ENCODE measurements at regions not wholly inside any gene's neighbourhood (a gene's known extent, or its start where the extent isn't known, plus 50 kb on each side); places are given as distances from the start of the nearest gene placed in this dataset.

DNA sequence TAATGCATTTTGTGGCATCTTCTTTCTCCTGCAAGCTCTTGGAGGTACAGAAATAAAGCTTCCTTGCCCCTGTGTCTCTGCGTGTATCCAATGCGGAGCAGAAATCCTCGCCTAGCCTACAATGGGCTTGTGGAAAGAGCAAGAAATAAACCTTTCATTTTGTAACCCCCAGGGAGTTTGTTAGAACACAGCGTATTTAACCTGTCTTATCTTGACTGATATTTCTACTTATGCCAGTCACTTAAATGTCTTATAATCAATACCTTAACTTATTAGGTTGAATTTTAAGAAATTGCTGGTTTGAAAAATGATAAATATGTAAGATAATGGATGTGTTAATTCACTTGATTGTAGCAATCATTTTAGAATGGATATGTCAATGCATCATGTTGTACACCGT lies 629.8 kb upstream of the IGFBP3 start:
- Histone ChIP-seq H3K27ac (no peak overlapping the region), H3K79me2 (ENCODE audit: insufficient read depth, low read depth) (no peaks in the 10 kb centered on the region), H3K4me3 (IDR thresholded peaks at IDR 0.05; ENCODE audit: insufficient read depth, low read depth, low read length) (no peak overlapping the region), H3K9ac (no peak overlapping the region; the same call in 1 of the 2 replicates), H3K4me1 (ENCODE audit: low read depth, poor library complexity, severe bottlenecking) (no peaks in the 10 kb centered on the region), H2AFZ (ENCODE audit: low read depth) (no peak overlapping the region), H3K36me3 (ENCODE audit: insufficient read depth) (no peaks in the 10 kb centered on the region), H3K4me2 (no peak overlapping the region), H4K20me1 (ENCODE audit: insufficient read depth) (no peaks in the 10 kb centered on the region), H3K27me3 (ENCODE audit: insufficient read depth, low read depth) (no peaks in the 10 kb centered on the region)
- TF ChIP-seq, protein P1, sequence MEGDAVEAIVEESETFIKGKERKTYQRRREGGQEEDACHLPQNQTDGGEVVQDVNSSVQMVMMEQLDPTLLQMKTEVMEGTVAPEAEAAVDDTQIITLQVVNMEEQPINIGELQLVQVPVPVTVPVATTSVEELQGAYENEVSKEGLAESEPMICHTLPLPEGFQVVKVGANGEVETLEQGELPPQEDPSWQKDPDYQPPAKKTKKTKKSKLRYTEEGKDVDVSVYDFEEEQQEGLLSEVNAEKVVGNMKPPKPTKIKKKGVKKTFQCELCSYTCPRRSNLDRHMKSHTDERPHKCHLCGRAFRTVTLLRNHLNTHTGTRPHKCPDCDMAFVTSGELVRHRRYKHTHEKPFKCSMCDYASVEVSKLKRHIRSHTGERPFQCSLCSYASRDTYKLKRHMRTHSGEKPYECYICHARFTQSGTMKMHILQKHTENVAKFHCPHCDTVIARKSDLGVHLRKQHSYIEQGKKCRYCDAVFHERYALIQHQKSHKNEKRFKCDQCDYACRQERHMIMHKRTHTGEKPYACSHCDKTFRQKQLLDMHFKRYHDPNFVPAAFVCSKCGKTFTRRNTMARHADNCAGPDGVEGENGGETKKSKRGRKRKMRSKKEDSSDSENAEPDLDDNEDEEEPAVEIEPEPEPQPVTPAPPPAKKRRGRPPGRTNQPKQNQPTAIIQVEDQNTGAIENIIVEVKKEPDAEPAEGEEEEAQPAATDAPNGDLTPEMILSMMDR (conservative IDR thresholded peaks at IDR 0.05; ENCODE audit: low read depth, low read length): no peak

DNA sequence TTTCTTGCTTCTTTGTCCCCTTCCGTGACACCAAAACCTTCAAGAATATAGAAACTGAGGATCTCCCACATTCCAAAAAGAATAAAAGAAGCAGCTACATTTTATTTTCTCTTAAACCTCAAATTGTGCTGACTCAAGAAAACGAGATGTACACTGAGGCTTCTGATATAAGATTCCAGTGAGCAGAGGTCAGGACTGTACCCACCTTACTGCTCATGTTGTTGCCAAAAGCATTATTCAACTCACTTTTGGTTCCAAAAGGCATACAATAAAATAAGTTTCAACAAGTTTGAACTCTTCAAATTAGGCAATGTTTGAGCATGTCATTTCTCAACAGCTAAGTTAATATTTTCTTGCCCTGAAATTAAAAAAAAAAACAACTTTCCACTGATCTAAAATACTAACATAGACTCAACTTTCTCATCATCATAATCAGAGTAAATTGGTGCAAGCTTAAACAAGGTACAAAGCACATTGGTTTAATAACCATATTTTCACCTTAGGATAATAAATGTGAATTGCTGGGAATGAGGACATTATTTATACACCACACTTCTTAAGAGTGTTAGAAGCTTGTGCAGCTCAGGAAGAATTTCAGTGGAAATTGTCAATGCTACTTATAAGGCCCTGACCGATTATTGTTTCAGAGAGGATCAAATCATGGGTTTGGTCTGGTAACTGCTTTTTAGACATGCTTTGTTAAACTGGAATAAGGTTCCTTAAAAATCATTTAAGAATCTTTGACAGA lies 629.0 kb upstream of the IGFBP3 start:
- Histone ChIP-seq H3K36me3 (ENCODE audit: insufficient read depth) (no peaks in the 10 kb centered on the region), H3K4me3 (IDR thresholded peaks at IDR 0.05; ENCODE audit: insufficient read depth, low read depth, low read length) (no peak overlapping the region), H3K9ac (no peak overlapping the region), H2AFZ (ENCODE audit: low read depth) (no peak overlapping the region), H3K4me2 (no peak overlapping the region), H3K4me1 (ENCODE audit: low read depth, poor library complexity, severe bottlenecking) (peaks cover 4% of the 10 kb centered on the region), H4K20me1 (ENCODE audit: insufficient read depth) (no peaks in the 10 kb centered on the region), H3K27me3 (ENCODE audit: insufficient read depth, low read depth) (no peaks in the 10 kb centered on the region), H3K27ac (no peak overlapping the region), H3K79me2 (ENCODE audit: insufficient read depth, low read depth) (no peaks in the 10 kb centered on the region)
- TF ChIP-seq, protein P1 (conservative IDR thresholded peaks at IDR 0.05; ENCODE audit: low read depth, low read length): no peak

DNA sequence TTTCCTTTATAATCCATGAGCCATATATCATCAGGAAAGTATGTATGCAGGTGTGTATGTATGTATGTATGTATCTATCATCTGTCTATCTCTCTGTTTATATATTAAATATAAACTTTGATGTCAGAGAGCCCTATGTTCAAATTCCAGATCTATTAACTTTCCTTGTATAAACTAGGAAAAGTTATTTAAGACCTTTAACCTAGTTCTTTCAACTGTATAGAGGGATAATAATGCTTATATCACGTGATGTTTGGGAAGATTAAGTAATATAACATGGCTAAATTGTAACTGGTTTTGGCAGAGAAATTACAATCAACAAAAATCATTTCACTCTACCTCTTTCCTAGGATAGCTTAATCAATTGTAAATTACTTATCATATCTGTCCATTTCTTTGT lies 628.3 kb upstream of the IGFBP3 start:
- no peak overlapping the region for H2AFZ ChIP-seq (ENCODE audit: low read depth)
- H3K36me3 ChIP-seq (ENCODE audit: insufficient read depth): no peaks in the 10 kb centered on the region
- no peaks in the 10 kb centered on the region for H3K79me2 ChIP-seq (ENCODE audit: insufficient read depth, low read depth)
- no peak overlapping the region for H3K4me2 ChIP-seq
- H3K4me3 ChIP-seq (IDR thresholded peaks at IDR 0.05; ENCODE audit: insufficient read depth, low read depth, low read length): no peak overlapping the region
- H3K4me1 ChIP-seq (ENCODE audit: low read depth, poor library complexity, severe bottlenecking): peaks cover 11% of the 10 kb centered on the region
- H3K27me3 ChIP-seq (ENCODE audit: insufficient read depth, low read depth): no peaks in the 10 kb centered on the region
- H4K20me1 ChIP-seq (ENCODE audit: insufficient read depth): no peaks in the 10 kb centered on the region
- TF ChIP-seq, protein P1 (conservative IDR thresholded peaks at IDR 0.05; ENCODE audit: low read depth, low read length): no peak
- no peak overlapping the region for H3K27ac ChIP-seq
- no peak overlapping the region for H3K9ac ChIP-seq

DNA sequence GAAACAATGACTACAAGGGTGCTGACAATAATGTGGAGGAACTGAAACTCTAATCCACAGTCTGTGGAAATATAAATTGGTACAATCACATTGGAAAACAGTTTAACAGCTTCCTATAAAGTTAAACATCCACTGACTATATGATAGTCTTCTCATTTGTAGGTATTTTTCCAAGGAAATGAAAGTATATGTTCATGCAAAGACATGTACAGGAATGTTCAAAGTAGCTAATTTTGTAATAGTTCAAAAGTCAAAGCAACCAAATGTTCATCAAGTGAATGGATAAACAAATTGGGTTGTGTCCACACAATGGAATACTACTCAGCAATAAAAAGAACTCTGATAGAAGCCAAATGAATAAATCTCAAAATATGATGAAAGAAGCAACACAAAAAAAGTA lies 626.0 kb upstream of the IGFBP3 start:
- no peak overlapping the region for H3K27ac ChIP-seq
- H3K27me3 ChIP-seq (ENCODE audit: insufficient read depth, low read depth): no peaks in the 10 kb centered on the region
- no peaks in the 10 kb centered on the region for H4K20me1 ChIP-seq (ENCODE audit: insufficient read depth)
- H3K36me3 ChIP-seq (ENCODE audit: insufficient read depth): no peaks in the 10 kb centered on the region
- TF ChIP-seq, protein P1 (conservative IDR thresholded peaks at IDR 0.05; ENCODE audit: low read depth, low read length): no peak
- H3K4me1 ChIP-seq (ENCODE audit: low read depth, poor library complexity, severe bottlenecking): peaks cover 19% of the 10 kb centered on the region
- no peak overlapping the region for H3K4me2 ChIP-seq
- H2AFZ ChIP-seq (ENCODE audit: low read depth): no peak overlapping the region
- no peak overlapping the region for H3K9ac ChIP-seq
- no peaks in the 10 kb centered on the region for H3K79me2 ChIP-seq (ENCODE audit: insufficient read depth, low read depth)
- no peak overlapping the region for H3K4me3 ChIP-seq (IDR thresholded peaks at IDR 0.05; ENCODE audit: insufficient read depth, low read depth, low read length)
